RWPE1 (cell line): ENCODE measurements at regions not wholly inside any gene's neighbourhood (a gene's known extent, or its start where the extent isn't known, plus 50 kb on each side); places are given as distances from the start of the nearest gene placed in this dataset.

ENCODE experiments used
- CTCF ChIA-PET: fragments of 350-600 bp; sonication (Branson Sonifier 250); formaldehyde crosslinking; extraction: SDS; loops from one replicate; lab custom pipeline; 2021; lab: Yijun Ruan, JAX
- POLR2A ChIA-PET: fragments of 400-600 bp; formaldehyde crosslinking; extraction: SDS; loops from one replicate; lab custom pipeline; 2020; ENCODE audit warnings: antibody characterized with exemption; ENCODE audit not compliant: low non-redundant PET; lab: Yijun Ruan, JAX
- DNase-seq: peaks from one replicate; pipeline ENCODE4 v3.0.0; 2012; ENCODE audit warnings: low spot score
- H3K27ac ChIP-seq: fragments of 450-650 bp; 2 replicates; pipeline ENCODE4 v1.5.1; 2017
- TF ChIP-seq, protein P1 (sequence below): fragments of 450-650 bp; conservative IDR thresholded peaks from 2 replicates; pipeline ENCODE4 v1.5.1; 2017; ENCODE audit warnings: low read depth, mild to moderate bottlenecking

DNA sequence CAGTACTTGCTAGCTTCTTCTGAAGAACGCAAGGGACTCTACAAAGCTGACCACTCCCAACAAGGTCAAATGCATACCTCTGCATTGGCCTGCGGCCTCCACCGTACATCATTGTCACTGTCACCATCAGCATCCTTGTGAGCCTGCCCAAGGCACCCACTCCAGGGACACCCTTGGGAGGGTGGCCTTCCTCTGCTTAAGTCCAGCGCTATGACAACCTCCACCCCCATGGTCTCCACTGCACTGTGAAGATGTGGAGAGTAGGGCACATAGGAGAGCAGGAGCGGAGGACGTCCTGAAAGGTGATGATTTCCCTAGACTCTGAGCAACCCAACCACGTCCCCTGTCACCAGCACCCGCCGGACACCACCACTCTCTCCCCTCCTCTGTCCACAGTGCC lies 252.8 kb downstream of the ALG10 start:
- DNase-seq: no peak
- ChIA-PET CTCF (no interaction called here), POLR2A (no interaction called here)
- TF ChIP-seq, protein P1, sequence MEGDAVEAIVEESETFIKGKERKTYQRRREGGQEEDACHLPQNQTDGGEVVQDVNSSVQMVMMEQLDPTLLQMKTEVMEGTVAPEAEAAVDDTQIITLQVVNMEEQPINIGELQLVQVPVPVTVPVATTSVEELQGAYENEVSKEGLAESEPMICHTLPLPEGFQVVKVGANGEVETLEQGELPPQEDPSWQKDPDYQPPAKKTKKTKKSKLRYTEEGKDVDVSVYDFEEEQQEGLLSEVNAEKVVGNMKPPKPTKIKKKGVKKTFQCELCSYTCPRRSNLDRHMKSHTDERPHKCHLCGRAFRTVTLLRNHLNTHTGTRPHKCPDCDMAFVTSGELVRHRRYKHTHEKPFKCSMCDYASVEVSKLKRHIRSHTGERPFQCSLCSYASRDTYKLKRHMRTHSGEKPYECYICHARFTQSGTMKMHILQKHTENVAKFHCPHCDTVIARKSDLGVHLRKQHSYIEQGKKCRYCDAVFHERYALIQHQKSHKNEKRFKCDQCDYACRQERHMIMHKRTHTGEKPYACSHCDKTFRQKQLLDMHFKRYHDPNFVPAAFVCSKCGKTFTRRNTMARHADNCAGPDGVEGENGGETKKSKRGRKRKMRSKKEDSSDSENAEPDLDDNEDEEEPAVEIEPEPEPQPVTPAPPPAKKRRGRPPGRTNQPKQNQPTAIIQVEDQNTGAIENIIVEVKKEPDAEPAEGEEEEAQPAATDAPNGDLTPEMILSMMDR: no peak
- H3K27ac ChIP-seq: no peak overlapping the region

DNA sequence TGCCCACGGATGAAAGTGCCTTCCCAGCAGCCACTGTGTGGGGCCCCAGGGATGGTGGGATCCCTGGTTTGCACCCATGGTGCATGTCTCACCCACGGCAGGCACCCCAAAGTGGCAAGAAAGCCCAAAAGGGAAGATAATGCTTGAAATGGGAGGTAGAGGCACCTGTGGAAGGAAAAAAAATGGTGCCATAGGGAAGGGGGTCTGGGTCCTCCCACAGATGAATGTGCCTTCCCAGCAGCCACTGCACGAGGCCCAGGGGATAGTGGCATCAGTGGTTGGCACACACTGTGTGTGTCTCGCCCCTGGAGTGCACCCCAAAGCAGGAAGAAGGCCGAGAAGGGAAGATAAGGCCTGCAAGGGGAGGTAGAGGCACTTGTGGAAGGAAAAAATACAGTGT lies 264.2 kb downstream of the ALG10 start:
- no peak for DNase-seq
- CTCF ChIA-PET: no interaction called here
- POLR2A ChIA-PET: no interaction called here

DNA sequence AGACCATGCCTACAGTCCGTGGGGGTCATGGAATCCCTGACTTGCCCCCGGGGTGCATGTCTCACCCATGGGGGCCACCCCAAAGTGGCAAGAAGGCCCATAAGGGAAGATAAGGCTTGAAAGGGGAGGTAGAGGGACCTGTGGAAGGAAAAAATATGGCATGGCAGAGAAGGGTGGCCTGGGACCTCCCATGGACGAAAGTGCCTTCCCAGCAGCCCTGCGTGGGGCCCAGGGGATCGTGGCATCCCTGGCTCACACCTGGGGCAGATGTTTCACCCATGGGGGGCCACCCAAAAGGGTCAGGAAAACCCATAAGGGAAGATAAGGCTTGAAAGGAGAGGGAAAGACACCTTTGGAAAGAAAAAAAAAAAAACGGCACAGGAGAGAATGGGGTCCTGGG lies 264.6 kb downstream of the ALG10 start:
- ChIA-PET POLR2A (no interaction called here), CTCF (no interaction called here)
- TF ChIP-seq, protein P1: no peak
- no peak for DNase-seq
- no peak overlapping the region for H3K27ac ChIP-seq

More for the DNA sequence above, 264.2 kb downstream of the ALG10 start:
- no peak overlapping the region for H3K27ac ChIP-seq
- TF ChIP-seq, protein P1: no peak

DNA sequence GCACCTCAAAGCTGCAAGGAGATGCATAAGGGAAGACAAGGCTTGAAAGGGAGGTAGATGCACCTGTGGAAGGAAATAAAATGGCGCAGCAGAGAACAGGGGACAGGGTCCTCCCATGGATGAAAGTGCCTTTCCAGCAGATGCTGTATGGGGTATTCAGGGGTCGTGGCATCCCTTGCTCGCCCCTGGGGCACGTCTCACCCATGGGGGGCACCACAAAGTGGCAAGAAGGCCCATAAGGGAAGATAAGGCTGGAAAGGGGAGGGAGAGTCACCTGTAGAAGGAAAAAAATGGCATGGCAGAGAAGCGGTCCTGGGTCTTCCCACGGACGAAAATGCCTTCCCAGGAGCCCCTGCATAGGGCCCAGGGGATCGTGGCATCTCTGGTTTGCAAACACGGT lies 265.1 kb downstream of the ALG10 start:
- TF ChIP-seq, protein P1: no peak
- H3K27ac ChIP-seq: no peak overlapping the region
- no peak for DNase-seq
- ChIA-PET POLR2A (no interaction called here), CTCF (no interaction called here)

DNA sequence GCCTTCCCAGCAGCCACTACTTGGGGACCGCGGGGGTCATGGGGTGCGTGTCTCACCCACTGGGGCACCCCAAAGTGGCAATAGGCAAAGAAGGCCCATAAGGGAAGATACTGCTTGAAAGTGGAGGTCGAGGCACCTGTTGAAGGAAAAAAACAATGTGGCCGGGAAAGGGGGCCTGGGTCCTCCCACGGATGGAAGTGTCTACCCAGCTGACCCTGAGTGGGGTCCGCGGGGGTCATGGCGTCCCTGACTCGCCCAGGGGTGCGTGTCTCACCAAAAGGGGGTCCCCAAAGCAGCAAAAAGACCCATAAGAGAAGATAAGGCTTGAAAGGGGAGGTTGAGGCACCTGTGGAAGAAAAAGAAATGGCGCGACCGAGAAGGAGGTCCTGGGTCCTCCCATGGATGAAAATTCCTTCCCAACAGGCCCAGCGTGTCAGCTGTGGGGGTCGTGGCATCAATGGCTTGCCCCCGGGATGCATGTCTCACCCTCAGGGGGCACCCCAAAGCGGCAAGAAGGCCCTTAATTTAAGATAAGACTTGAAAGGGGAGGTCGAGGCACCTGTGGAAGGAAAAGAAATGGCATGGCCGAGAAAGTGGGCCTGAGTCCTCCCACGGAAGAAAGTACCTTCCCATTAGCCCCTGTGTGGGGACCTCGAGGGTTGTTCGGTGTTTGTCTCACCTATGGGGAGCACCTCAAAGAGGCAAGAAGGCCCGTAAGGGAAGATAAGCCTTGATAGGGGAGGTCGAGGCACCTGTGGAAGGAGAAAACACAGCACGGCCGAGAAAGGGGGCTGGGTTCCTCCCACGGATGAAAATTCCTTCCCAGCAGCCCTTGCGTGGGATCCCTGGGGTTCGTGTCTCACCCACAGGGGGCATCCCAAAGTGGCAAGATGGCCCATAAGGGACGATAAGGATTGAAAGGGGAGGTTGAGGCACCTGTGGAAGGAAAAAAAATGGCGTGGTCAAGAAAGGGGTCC lies 266.0 kb downstream of the ALG10 start:
- POLR2A ChIA-PET: no interaction called here
- H3K27ac ChIP-seq: no peak overlapping the region
- no peak for DNase-seq
- TF ChIP-seq, protein P1: no peak
- CTCF ChIA-PET: no interaction called here

DNA sequence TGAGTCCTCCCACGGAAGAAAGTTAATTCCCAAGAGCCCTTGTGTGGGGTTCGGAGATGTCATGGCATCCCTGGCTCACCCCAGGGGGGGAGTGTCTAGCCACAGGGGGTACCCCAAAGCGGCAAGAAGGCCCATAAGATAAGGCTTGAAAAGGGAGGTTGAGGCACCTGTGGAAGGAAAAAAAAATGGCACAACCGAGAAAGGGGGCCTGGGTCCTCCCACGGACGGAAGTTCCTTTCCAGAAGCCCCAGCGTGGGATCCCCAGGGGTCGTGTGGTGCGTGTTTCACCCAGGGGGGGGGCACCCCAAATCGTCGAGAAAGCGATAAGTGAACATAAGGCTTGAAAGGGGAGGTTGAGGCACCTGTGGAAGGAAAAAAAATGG lies 266.7 kb downstream of the ALG10 start:
- TF ChIP-seq, protein P1: no peak
- no peak overlapping the region for H3K27ac ChIP-seq
- ChIA-PET POLR2A (no interaction called here), CTCF (no interaction called here)
- no peak for DNase-seq
